Stomach (tissue), 8 donors: ENCODE measurements at regions not wholly inside any gene's neighbourhood (a gene's known extent, or its start where the extent isn't known, plus 50 kb on each side); places are given as distances from the start of the nearest gene placed in this dataset.

Source experiments
- DNase-seq, 2 donors: peaks; one replicate each; pipeline versions ENCODE4 v3.0.0 to v3.0.0-alpha.2; 2013 to 2019
- H3K27ac ChIP-seq, 5 donors: fragments of 200-600 bp in 4 of 5; sonication (generic) in 4 of 5; one replicate each; pipeline ENCODE4 v1.5.1; 2013 to 2019; ENCODE audit warnings: mild to moderate bottlenecking in 1 of 5, moderate library complexity in 1 of 5
- H3K27me3 ChIP-seq, 3 donors: fragments of 200-600 bp; sonication (generic); one replicate each; pipeline ENCODE4 v1.5.1; 2017 to 2019; ENCODE audit warnings: mixed run types in 1 of 3
- H3K36me3 ChIP-seq, 4 donors: fragments of 200-600 bp; sonication (generic); 1 replicate in 3 of 4; 2 replicates in 1 of 4; pipeline ENCODE4 v1.5.1; 2016 to 2019
- H3K4me1 ChIP-seq, 4 donors: fragments of 200-600 bp; sonication (generic); one replicate each; pipeline ENCODE4 v1.5.1; 2016 to 2019
- H3K4me3 ChIP-seq, 4 donors: fragments of 200-600 bp; sonication (generic) in 3 of 4; one replicate each; pipeline ENCODE4 v1.5.1; 2016 to 2019; ENCODE audit warnings: mild to moderate bottlenecking in 1 of 4
- H3K9me3 ChIP-seq, 4 donors: fragments of 200-600 bp; sonication (generic); one replicate each; pipeline ENCODE4 v1.5.1; 2016 to 2019
- CTCF ChIP-seq, 7 experiments: fragments of 450-650 bp in 4 of 7; fragments of 200-600 bp in 3 of 7; sonication (generic) in 3 of 7; IDR thresholded peaks; one replicate each; pipeline ENCODE4 v1.5.1; 2016 to 2019; ENCODE audit warnings: antibody characterized with exemption in 7 of 7, control low read depth in 2 of 7, mild to moderate bottlenecking in 1 of 7
- EP300 ChIP-seq: sonication (generic); formaldehyde crosslinking; IDR thresholded peaks from one replicate; pipeline ENCODE4 v1.6.1; 2017; ENCODE audit warnings: antibody characterized with exemption
- POLR2A ChIP-seq, 4 donors: fragments of 450-650 bp; IDR thresholded peaks; one replicate each; pipeline ENCODE4 v1.6.1; 2016; ENCODE audit warnings: antibody characterized with exemption in 4 of 4, control low read depth in 2 of 4, mild to moderate bottlenecking in 1 of 4, moderate library complexity in 1 of 4
- POLR2AphosphoS5 ChIP-seq, 3 donors: sonication (generic); formaldehyde crosslinking; IDR thresholded peaks; one replicate each; pipeline ENCODE4 v1.6.1; 2016; ENCODE audit warnings: antibody characterized with exemption in 3 of 3
- WGBS, 5 donors: extraction: QIAGEN DNeasy Blood & Tissue Kit in 3 of 5; methylation state at CpG; one replicate each; pipeline versions ENCODE4 v1.1.5 to v1.1.7; 2013 to 2018; 5-methylcytosine and 5-hydroxymethylcytosine counted together
- intact Hi-C: fragments of 100-400 bp; cut with DNase I; formaldehyde crosslinking; loops from one replicate; pipeline ENCODE4 v1.15.1; 2023; ENCODE audit warnings: low total_unique reads
- donor health status: healthy with polysubstance abuse.
- donor health status: Bipolar disorder and iron deficiency.
- donor health status: healthy.

GRCh38 chr6:165944002-165944466, 223.6 kb downstream of the TBXT start:
- no peak for TF ChIP-seq POLR2A (IDR thresholded peaks at IDR 0.05)
- TF ChIP-seq POLR2AphosphoS5 (IDR thresholded peaks at IDR 0.05), result no peak
- TF ChIP-seq CTCF (IDR thresholded peaks at IDR 0.05), result no peak
- TF ChIP-seq EP300, result no peak
- Histone ChIP-seq H3K36me3 (no peaks in the 10 kb centered on the region), H3K9me3 (no peaks in the 10 kb centered on the region), H3K27me3 (no peaks in the 10 kb centered on the region), H3K4me3 (no peak overlapping the region), H3K27ac (no peak overlapping the region), H3K4me1 (no peaks in the 10 kb centered on the region)
- DNase-seq, result no peak
- WGBS, 5 donors, result 82 to 100% (median 91%) methylated on average over 2 of the region's 2 CpGs
- intact Hi-C loops, result no loop called here

GRCh38 chr6:165941786-165942185, 225.9 kb downstream of the TBXT start:
- no peaks in the 10 kb centered on the region for H3K27me3 ChIP-seq
- intact Hi-C loops, result no loop called here
- DNase-seq, result no peak
- WGBS, 5 donors, result 73 to 88% (median 84%) methylated on average over 4 of the region's 4 CpGs
- H3K4me1 ChIP-seq, result no peaks in the 10 kb centered on the region
- TF ChIP-seq CTCF (IDR thresholded peaks at IDR 0.05) (no peak), EP300 (no peak), POLR2AphosphoS5 (IDR thresholded peaks at IDR 0.05) (no peak), POLR2A (IDR thresholded peaks at IDR 0.05) (no peak)
- H3K9me3 ChIP-seq, result no peaks in the 10 kb centered on the region
- no peaks in the 10 kb centered on the region for H3K36me3 ChIP-seq
- no peak overlapping the region for H3K4me3 ChIP-seq
- H3K27ac ChIP-seq, result no peak overlapping the region

GRCh38 chr6:165941249-165941775, 226.3 kb downstream of the TBXT start:
- H3K27me3 ChIP-seq, result no peaks in the 10 kb centered on the region

GRCh38 chr6:165940366-165940765, 227.3 kb downstream of the TBXT start:
- intact Hi-C loops, result no loop called here
- H3K9me3 ChIP-seq, result no peaks in the 10 kb centered on the region
- no peaks in the 10 kb centered on the region for H3K4me1 ChIP-seq
- H3K27ac ChIP-seq, result no peak overlapping the region
- no peak overlapping the region for H3K4me3 ChIP-seq
- H3K27me3 ChIP-seq, result no peaks in the 10 kb centered on the region
- no peak for TF ChIP-seq CTCF (IDR thresholded peaks at IDR 0.05)
- TF ChIP-seq POLR2A (IDR thresholded peaks at IDR 0.05), result no peak
- TF ChIP-seq POLR2AphosphoS5 (IDR thresholded peaks at IDR 0.05), result no peak
- TF ChIP-seq EP300, result no peak
- no peak for DNase-seq
- no peaks in the 10 kb centered on the region for H3K36me3 ChIP-seq
- 88 to 94% (median 89%) methylated on average over 26 of the region's 26 CpGs for WGBS, 5 donors

More at GRCh38 chr6:165941249-165941775, 226.3 kb downstream of the TBXT start:
- Histone ChIP-seq H3K27ac (no peak overlapping the region), H3K4me3 (no peak overlapping the region), H3K4me1 (no peaks in the 10 kb centered on the region), H3K36me3 (no peaks in the 10 kb centered on the region), H3K9me3 (no peaks in the 10 kb centered on the region)
- DNase-seq, result no peak
- 72 to 85% (median 80%) methylated on average over 5 of the region's 5 CpGs for WGBS, 5 donors
- no peak for TF ChIP-seq POLR2A (IDR thresholded peaks at IDR 0.05)
- no peak for TF ChIP-seq EP300
- TF ChIP-seq CTCF (IDR thresholded peaks at IDR 0.05), result no peak
- TF ChIP-seq POLR2AphosphoS5 (IDR thresholded peaks at IDR 0.05), result no peak
- intact Hi-C loops, result no loop called here
